HT-29 (cell line): ENCODE measurements at regions not wholly inside any gene's neighbourhood (a gene's known extent, or its start where the extent isn't known, plus 50 kb on each side); places are given as distances from the start of the nearest gene placed in this dataset.

Experiments used
- DNase-seq: peaks from one replicate; pipeline ENCODE4 v3.0.0-alpha.2; 2015; ENCODE audit warnings: low spot score

- DNase-seq = no peak
These were observed 363.1 kb downstream of the LPIN1 start for GRCh38 chr2:12109363-12110017.

GRCh38 chr2:12110074-12110473 lies 363.6 kb downstream of the LPIN1 start:
- no peak for DNase-seq

GRCh38 chr2:12110481-12110880 lies 364.0 kb downstream of the LPIN1 start:
- no peak for DNase-seq

GRCh38 chr2:12113412-12113811 lies 367.0 kb downstream of the LPIN1 start:
- no peak for DNase-seq

GRCh38 chr2:12114816-12115215 lies 368.4 kb downstream of the LPIN1 start:
- DNase-seq = no peak

GRCh38 chr2:12116228-12116750 lies 369.9 kb downstream of the LPIN1 start:
- no peak for DNase-seq

- DNase-seq = no peak
These were observed 373.4 kb downstream of the LPIN1 start for GRCh38 chr2:12119841-12120240.

GRCh38 chr2:12120281-12121150 lies 374.1 kb downstream of the LPIN1 start:
- no peak for DNase-seq

- no peak for DNase-seq
These were observed 378.4 kb downstream of the LPIN1 start for GRCh38 chr2:12124790-12125189.

GRCh38 chr2:12126318-12126717 lies 379.9 kb downstream of the LPIN1 start:
- no peak for DNase-seq

GRCh38 chr2:12127638-12128037 lies 381.2 kb downstream of the LPIN1 start:
- no peak for DNase-seq

- DNase-seq = no peak
These were observed 385.5 kb downstream of the LPIN1 start for GRCh38 chr2:12131975-12132374.

GRCh38 chr2:12141618-12142258 lies 395.3 kb downstream of the LPIN1 start:
- no peak for DNase-seq

GRCh38 chr2:12151716-12152115 lies 405.3 kb downstream of the LPIN1 start:
- no peak for DNase-seq

GRCh38 chr2:12152888-12153287 lies 406.5 kb downstream of the LPIN1 start:
- DNase-seq = no peak

GRCh38 chr2:12155303-12156051 lies 409.0 kb downstream of the LPIN1 start:
- no peak for DNase-seq

GRCh38 chr2:12156349-12156748 lies 409.9 kb downstream of the LPIN1 start:
- no peak for DNase-seq

GRCh38 chr2:12161085-12161484 lies 414.7 kb downstream of the LPIN1 start:
- DNase-seq = no peak

GRCh38 chr2:12162269-12163247 lies 416.1 kb downstream of the LPIN1 start:
- DNase-seq = no peak

GRCh38 chr2:12163866-12164265 lies 417.4 kb downstream of the LPIN1 start:
- DNase-seq = no peak
